ENCODE measurements at regions not wholly inside any gene's neighbourhood (a gene's known extent, or its start where the extent isn't known, plus 50 kb on each side); places are given as distances from the start of the nearest gene placed in this dataset.

GRCh38 chr2:239729681-239730566 lies 295.2 kb downstream of the NDUFA10 start:
- intact Hi-C loops (cut with DNase I; ENCODE audit: low total_unique reads) = no loop called here
- no peak for DNase-seq
- WGBS, 2 donors = 81 to 84% methylated on average over 12 to 22 of the region's 22 CpGs
- TF ChIP-seq, protein P1, sequence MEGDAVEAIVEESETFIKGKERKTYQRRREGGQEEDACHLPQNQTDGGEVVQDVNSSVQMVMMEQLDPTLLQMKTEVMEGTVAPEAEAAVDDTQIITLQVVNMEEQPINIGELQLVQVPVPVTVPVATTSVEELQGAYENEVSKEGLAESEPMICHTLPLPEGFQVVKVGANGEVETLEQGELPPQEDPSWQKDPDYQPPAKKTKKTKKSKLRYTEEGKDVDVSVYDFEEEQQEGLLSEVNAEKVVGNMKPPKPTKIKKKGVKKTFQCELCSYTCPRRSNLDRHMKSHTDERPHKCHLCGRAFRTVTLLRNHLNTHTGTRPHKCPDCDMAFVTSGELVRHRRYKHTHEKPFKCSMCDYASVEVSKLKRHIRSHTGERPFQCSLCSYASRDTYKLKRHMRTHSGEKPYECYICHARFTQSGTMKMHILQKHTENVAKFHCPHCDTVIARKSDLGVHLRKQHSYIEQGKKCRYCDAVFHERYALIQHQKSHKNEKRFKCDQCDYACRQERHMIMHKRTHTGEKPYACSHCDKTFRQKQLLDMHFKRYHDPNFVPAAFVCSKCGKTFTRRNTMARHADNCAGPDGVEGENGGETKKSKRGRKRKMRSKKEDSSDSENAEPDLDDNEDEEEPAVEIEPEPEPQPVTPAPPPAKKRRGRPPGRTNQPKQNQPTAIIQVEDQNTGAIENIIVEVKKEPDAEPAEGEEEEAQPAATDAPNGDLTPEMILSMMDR (IDR thresholded peaks at IDR 0.05) = no peak
- no peak for TF ChIP-seq POLR2A (IDR thresholded peaks at IDR 0.05)
- H3K27ac ChIP-seq = no peak overlapping the region
- no peaks in the 10 kb centered on the region for H3K9me3 ChIP-seq
- no peaks in the 10 kb centered on the region for H3K36me3 ChIP-seq (ENCODE audit: low read depth, missing control alignments)
- H3K4me1 ChIP-seq = peaks cover 7% of the 10 kb centered on the region
- no peaks in the 10 kb centered on the region for H3K27me3 ChIP-seq
- H3K4me3 ChIP-seq = no peak overlapping the region

DNA sequence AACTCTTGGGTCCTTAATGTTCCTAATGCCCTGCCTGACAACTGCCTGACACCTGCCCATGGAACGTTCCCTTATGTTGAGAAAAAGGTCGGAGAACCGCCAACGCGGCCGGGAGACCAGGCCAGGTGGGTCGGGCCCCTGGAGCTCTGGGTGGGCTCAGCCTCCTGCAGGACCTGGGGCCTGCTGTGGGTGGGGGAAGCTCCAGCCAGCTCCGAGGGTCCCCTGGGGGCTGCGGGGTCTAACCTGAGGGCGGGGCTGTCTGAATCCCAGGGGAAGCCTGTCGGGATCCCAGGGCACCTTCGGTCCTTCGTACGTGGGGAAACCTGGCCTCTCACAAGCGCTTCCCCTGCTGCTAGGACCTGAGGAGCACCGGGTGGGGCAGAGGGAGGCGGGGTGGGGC lies 296.0 kb downstream of the NDUFA10 start:
- Histone ChIP-seq H3K27me3 (no peaks in the 10 kb centered on the region), H3K9me3 (no peaks in the 10 kb centered on the region), H3K4me1 (peaks cover 7% of the 10 kb centered on the region), H3K27ac (no peak overlapping the region), H3K36me3 (ENCODE audit: low read depth, missing control alignments) (no peaks in the 10 kb centered on the region), H3K4me3 (no peak overlapping the region)
- intact Hi-C loops (cut with DNase I; ENCODE audit: low total_unique reads) = no loop called here
- no peak for TF ChIP-seq POLR2A (IDR thresholded peaks at IDR 0.05)
- TF ChIP-seq, protein P1 (IDR thresholded peaks at IDR 0.05) = no peak
- no peak for DNase-seq
- WGBS, 2 donors = 95 to 100% methylated on average over 7 to 17 of the region's 17 CpGs

DNA sequence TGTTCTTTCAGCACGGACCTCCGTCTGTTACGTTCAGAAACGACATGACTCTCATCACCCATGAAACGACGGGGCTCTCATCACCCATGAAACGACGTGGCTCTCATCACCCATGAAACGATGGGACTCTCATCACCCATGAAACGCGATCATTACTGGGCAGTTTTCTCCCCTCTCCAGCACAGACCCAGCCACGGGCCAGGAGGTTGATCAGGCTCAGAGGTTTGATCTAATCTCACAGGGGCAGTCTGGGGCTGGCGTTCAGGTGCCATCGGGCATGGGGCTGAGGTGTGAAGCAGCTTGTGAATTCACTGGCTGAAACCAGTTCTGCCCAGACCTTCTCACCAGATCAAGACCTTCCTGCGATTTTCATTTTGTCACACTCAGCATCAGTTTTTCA lies 296.4 kb downstream of the NDUFA10 start:
- Histone ChIP-seq H3K27ac (no peak overlapping the region), H3K4me3 (no peak overlapping the region), H3K27me3 (no peaks in the 10 kb centered on the region), H3K9me3 (no peaks in the 10 kb centered on the region), H3K4me1 (peaks cover 7% of the 10 kb centered on the region), H3K36me3 (ENCODE audit: low read depth, missing control alignments) (no peaks in the 10 kb centered on the region)
- DNase-seq = no peak
- intact Hi-C loops (cut with DNase I; ENCODE audit: low total_unique reads) = no loop called here
- 74 to 89% methylated on average over 15 of the region's 15 CpGs for WGBS, 2 donors
- TF ChIP-seq, protein P1 (IDR thresholded peaks at IDR 0.05) = no peak
- TF ChIP-seq POLR2A (IDR thresholded peaks at IDR 0.05) = no peak

GRCh38 chr2:239727776-239728600 lies 297.2 kb downstream of the NDUFA10 start:
- peak; percentile 38 for DNase-seq
- Histone ChIP-seq H3K27ac (no peak overlapping the region), H3K4me1 (peaks cover 7% of the 10 kb centered on the region), H3K4me3 (no peak overlapping the region), H3K36me3 (ENCODE audit: low read depth, missing control alignments) (no peaks in the 10 kb centered on the region), H3K27me3 (no peaks in the 10 kb centered on the region), H3K9me3 (no peaks in the 10 kb centered on the region)
- intact Hi-C loops (cut with DNase I; ENCODE audit: low total_unique reads) = no loop called here
- TF ChIP-seq, protein P1 (IDR thresholded peaks at IDR 0.05) = no peak
- TF ChIP-seq POLR2A (IDR thresholded peaks at IDR 0.05) = no peak
- WGBS, 2 donors = 64 to 77% methylated on average over 23 to 30 of the region's 30 CpGs

Measured in testis (tissue), 2 donors.